Spleen (tissue), 7 donors: ENCODE measurements at regions not wholly inside any gene's neighbourhood (a gene's known extent, or its start where the extent isn't known, plus 50 kb on each side); places are given as distances from the start of the nearest gene placed in this dataset.
"Not testable (repeated sequence)": the region's sequence is repeated elsewhere in the genome, so short reads cannot be mapped to it uniquely, and the experiment has no call there.

Experiments used
- CTCF ChIP-seq, 11 experiments: fragments of 200-600 bp in 7 of 11; fragments of 450-650 bp in 4 of 11; sonication (generic) in 4 of 11; IDR thresholded peaks in 8 of 11; conservative IDR thresholded peaks in 3 of 11; 1 replicate in 7 of 11; 2 replicates in 4 of 11; pipeline versions ENCODE4 v1.4.0 to v1.8.0; 2016 to 2021; ENCODE audit warnings: antibody characterized with exemption in 11 of 11, inconsistent platforms in 4 of 11, mild to moderate bottlenecking in 1 of 11
- POLR2A ChIP-seq, 3 donors: fragments of 450-650 bp; IDR thresholded peaks; one replicate each; pipeline ENCODE4 v1.5.1; 2017; ENCODE audit warnings: antibody characterized with exemption in 3 of 3, mild to moderate bottlenecking in 1 of 3
- POLR2AphosphoS5 ChIP-seq, 3 donors: sonication (generic); formaldehyde crosslinking; IDR thresholded peaks; one replicate each; pipeline ENCODE4 v1.5.1; 2017; ENCODE audit warnings: antibody characterized with exemption in 3 of 3
- donor health status: DM: no; HTN: no; CAD: no; lungs with moderate emphysema.
- donor health status: DM: no; HTN: no; CAD: no.
- donor health status: DM: no; HTN: no; CAD: no.

GRCh38 chr3:125768821-125769220, 173.5 kb upstream of the OSBPL11 start:
- not testable (repeated sequence) for TF ChIP-seq CTCF (IDR thresholded peaks at IDR 0.05 in 8 of 11, conservative IDR thresholded peaks at IDR 0.05 in 3 of 11); POLR2AphosphoS5 (IDR thresholded peaks at IDR 0.05); POLR2A (IDR thresholded peaks at IDR 0.05)
